OCI-LY3 (cell line): ENCODE measurements at regions not wholly inside any gene's neighbourhood (a gene's known extent, or its start where the extent isn't known, plus 50 kb on each side); places are given as distances from the start of the nearest gene placed in this dataset.
"Not testable (repeated sequence)": the region's sequence is repeated elsewhere in the genome, so short reads cannot be mapped to it uniquely, and the experiment has no call there.

Experiments
- H2AFZ ChIP-seq: fragments of 200-600, 300-600 bp; shearing (Covaris generic); 2 replicates; pipeline ENCODE4 v1.6.0; 2014; ENCODE audit warnings: antibody characterized with exemption, low read depth, low read length
- H3K27ac ChIP-seq: fragments of 200-600, 300-600 bp; sonication (generic); 2 replicates; pipeline ENCODE4 v1.5.1; 2014; ENCODE audit warnings: mild to moderate bottlenecking, low read length, moderate library complexity, mixed read lengths
- H3K27me3 ChIP-seq: fragments of 200-600, 300-600 bp; sonication (generic); 2 replicates; pipeline ENCODE4 v1.6.1; 2014; ENCODE audit warnings: low read depth, low read length, mixed read lengths
- H3K36me3 ChIP-seq: fragments of 200-600, 300-600 bp; sonication (generic); replicated peaks from 2 replicates; pipeline ENCODE3; 2014; ENCODE audit warnings: low read depth, low read length, mixed read lengths
- H3K4me1 ChIP-seq: fragments of 300-600, 200-600 bp; sonication (generic); 2 replicates; pipeline ENCODE4 v1.6.1; 2014; ENCODE audit warnings: low read length, mixed read lengths
- H3K4me2 ChIP-seq: fragments of 200-600, 300-600 bp; sonication (generic); 2 replicates; pipeline ENCODE4 v1.6.1; 2014; ENCODE audit warnings: low read length, mixed read lengths
- H3K4me3 ChIP-seq: fragments of 300-600, 200-600 bp; sonication (generic); 2 replicates; pipeline ENCODE4 v1.5.1; 2014; ENCODE audit warnings: antibody characterized with exemption, mild to moderate bottlenecking, low read length, moderate library complexity
- H3K79me2 ChIP-seq: fragments of 300-600, 200-600 bp; shearing (Covaris generic); 2 replicates; pipeline ENCODE4 v1.6.1; 2014; ENCODE audit warnings: mild to moderate bottlenecking, low read length, mixed read lengths
- H3K9ac ChIP-seq: fragments of 300-600, 200-600 bp; shearing (Covaris generic); 2 replicates; pipeline ENCODE4 v1.6.0; 2014; ENCODE audit warnings: mild to moderate bottlenecking, low read length, moderate library complexity
- H3K9me3 ChIP-seq: fragments of 200-600, 300-600 bp; shearing (Covaris generic); 2 replicates; pipeline ENCODE4 v1.6.1; 2014; ENCODE audit warnings: low read length, mixed read lengths; ENCODE audit not compliant: insufficient read depth
- H4K20me1 ChIP-seq: fragments of 200-600, 300-600 bp; sonication (generic); 2 replicates; pipeline ENCODE4 v1.6.1; 2016; ENCODE audit warnings: low read length, mixed read lengths; ENCODE audit not compliant: insufficient read depth
- EZH2phosphoT487 ChIP-seq: fragments of 200-600 bp; shearing (Covaris generic); IDR thresholded peaks from 2 replicates; pipeline ENCODE4 v1.6.1; 2018; ENCODE audit warnings: antibody characterized with exemption, mixed run types, low read depth
- TF ChIP-seq, protein P1 (sequence below): fragments of 200-600, 300-600 bp; sonication (generic); IDR thresholded peaks from 2 replicates; pipeline ENCODE4 v1.5.1; 2014; ENCODE audit warnings: antibody characterized with exemption, low read length, low read depth

DNA sequence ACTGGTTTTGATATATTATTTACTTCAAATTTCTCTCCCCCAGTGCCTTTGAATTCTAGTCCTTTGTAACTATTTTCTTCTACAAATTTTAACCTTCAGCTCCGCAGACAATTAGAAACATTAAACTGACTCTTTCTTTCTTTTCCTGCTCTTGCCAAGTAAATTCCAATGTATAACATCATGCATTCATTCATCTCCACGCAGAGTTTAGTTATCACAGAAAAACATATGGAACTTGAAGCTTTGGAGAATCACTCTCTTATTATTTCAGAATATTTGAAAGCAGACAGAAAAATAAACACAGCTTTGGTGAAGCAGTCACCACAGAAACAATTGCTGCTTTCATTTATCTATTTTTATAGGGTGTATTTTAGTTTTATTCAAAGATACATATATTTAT lies 778.7 kb upstream of the CDH8 start:
- no peak overlapping the region for H2AFZ ChIP-seq
- no peak for TF ChIP-seq EZH2phosphoT487
- TF ChIP-seq, protein P1, sequence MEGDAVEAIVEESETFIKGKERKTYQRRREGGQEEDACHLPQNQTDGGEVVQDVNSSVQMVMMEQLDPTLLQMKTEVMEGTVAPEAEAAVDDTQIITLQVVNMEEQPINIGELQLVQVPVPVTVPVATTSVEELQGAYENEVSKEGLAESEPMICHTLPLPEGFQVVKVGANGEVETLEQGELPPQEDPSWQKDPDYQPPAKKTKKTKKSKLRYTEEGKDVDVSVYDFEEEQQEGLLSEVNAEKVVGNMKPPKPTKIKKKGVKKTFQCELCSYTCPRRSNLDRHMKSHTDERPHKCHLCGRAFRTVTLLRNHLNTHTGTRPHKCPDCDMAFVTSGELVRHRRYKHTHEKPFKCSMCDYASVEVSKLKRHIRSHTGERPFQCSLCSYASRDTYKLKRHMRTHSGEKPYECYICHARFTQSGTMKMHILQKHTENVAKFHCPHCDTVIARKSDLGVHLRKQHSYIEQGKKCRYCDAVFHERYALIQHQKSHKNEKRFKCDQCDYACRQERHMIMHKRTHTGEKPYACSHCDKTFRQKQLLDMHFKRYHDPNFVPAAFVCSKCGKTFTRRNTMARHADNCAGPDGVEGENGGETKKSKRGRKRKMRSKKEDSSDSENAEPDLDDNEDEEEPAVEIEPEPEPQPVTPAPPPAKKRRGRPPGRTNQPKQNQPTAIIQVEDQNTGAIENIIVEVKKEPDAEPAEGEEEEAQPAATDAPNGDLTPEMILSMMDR: no peak
- no peak overlapping the region for H3K9ac ChIP-seq
- H3K4me3 ChIP-seq: no peak overlapping the region
- H3K4me1 ChIP-seq: peaks cover 17% of the 10 kb centered on the region
- no peaks in the 10 kb centered on the region for H3K79me2 ChIP-seq
- H3K27me3 ChIP-seq: no peaks in the 10 kb centered on the region
- H3K27ac ChIP-seq: no peak overlapping the region
- H3K4me2 ChIP-seq: no peak overlapping the region
- no peaks in the 10 kb centered on the region for H3K36me3 ChIP-seq
- H3K9me3 ChIP-seq: no peaks in the 10 kb centered on the region
- H4K20me1 ChIP-seq: no peaks in the 10 kb centered on the region

DNA sequence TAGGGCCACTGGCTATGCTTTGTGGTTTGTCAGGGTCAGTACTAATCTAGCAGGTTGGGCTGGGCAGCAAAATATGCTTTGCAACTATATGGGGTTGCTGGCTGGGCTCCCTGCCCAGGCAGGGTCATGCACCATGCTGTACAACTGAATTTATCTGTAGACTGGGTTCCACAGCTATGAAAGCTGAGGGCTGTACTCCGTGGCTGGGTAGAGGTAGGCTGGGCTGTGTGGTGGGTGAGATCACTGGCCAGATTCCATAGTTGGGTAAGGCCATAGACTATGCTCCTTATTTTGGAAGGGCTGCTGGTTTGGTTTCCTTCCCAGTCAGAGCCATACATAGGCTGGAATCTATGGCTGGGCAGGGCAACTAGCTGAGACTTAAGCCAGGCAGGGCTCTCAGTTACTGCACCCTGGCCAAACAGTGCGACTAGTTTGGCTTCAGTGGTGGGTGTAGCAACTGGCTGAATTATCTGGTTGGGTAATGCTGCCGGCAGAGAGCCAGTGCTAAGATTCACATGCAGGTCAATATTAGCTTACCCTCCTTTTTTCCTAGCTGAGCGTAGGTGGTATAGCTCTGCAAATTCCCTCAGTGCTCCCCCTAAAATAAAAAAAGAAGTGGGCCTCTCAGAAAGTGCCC lies 769.1 kb upstream of the CDH8 start:
- Histone ChIP-seq H3K79me2 (no peaks in the 10 kb centered on the region), H3K4me2 (no peak overlapping the region), H3K27ac (no peak overlapping the region), H3K4me1 (no peaks in the 10 kb centered on the region), H3K27me3 (no peaks in the 10 kb centered on the region), H3K4me3 (no peak overlapping the region), H4K20me1 (no peaks in the 10 kb centered on the region), H3K9me3 (no peaks in the 10 kb centered on the region), H3K9ac (no peak overlapping the region), H3K36me3 (no peaks in the 10 kb centered on the region), H2AFZ (no peak overlapping the region)
- TF ChIP-seq EZH2phosphoT487: no peak
- TF ChIP-seq, protein P1: no peak

DNA sequence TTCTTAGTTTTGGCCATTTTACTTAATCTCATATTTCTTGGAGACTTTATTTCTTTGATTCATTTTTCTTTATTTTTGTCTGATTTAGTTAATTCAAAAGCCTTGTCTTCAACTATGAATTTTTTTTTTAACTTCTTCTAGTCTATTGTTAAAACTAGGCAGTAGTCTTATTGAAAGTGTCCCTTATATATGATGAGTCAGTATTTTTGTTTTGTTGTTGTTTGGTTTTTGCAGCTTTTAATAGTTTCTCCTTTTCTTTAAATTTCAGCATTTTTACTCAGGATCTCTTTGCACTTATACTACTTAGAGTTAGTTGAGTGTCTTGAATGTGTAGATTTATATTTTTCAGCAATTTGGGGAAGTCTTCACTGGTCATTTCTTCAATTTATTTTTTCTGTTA lies 758.5 kb upstream of the CDH8 start:
- H3K9ac ChIP-seq: no peak overlapping the region
- H3K27ac ChIP-seq: no peak overlapping the region
- H2AFZ ChIP-seq: no peak overlapping the region
- H3K27me3 ChIP-seq: no peaks in the 10 kb centered on the region
- no peaks in the 10 kb centered on the region for H3K79me2 ChIP-seq
- no peaks in the 10 kb centered on the region for H3K36me3 ChIP-seq
- TF ChIP-seq, protein P1: no peak
- no peak for TF ChIP-seq EZH2phosphoT487
- no peak overlapping the region for H3K4me3 ChIP-seq
- no peak overlapping the region for H3K4me2 ChIP-seq
- no peaks in the 10 kb centered on the region for H4K20me1 ChIP-seq
- H3K4me1 ChIP-seq: no peaks in the 10 kb centered on the region
- no peaks in the 10 kb centered on the region for H3K9me3 ChIP-seq

DNA sequence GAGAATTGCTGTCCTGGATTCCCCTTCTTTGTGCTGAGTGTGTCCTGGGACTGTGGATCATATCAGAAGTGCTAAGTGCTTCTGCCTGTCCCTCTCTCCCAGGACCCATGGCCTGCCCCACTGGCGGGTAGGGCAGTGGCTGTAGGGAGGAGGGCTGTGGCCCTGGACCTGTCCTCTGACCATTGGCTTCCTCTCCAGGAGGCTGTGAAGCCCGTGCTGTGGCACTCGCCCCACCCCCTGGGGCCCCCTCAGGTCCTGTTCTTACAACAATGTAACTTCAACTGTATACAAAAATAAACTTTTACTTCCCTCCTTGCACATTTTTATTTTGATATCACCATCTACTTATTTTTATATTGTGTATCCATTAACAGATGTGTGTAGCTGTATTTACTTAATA lies 743.8 kb upstream of the CDH8 start:
- H4K20me1 ChIP-seq, H3K4me2 ChIP-seq, H3K79me2 ChIP-seq, H2AFZ ChIP-seq, H3K27ac ChIP-seq, H3K4me1 ChIP-seq, H3K36me3 ChIP-seq, H3K9me3 ChIP-seq, H3K4me3 ChIP-seq, H3K9ac ChIP-seq, H3K27me3 ChIP-seq: not testable (repeated sequence)
